ENCODE measurements at regions not wholly inside any gene's neighbourhood (a gene's known extent, or its start where the extent isn't known, plus 50 kb on each side); places are given as distances from the start of the nearest gene placed in this dataset.

DNA sequence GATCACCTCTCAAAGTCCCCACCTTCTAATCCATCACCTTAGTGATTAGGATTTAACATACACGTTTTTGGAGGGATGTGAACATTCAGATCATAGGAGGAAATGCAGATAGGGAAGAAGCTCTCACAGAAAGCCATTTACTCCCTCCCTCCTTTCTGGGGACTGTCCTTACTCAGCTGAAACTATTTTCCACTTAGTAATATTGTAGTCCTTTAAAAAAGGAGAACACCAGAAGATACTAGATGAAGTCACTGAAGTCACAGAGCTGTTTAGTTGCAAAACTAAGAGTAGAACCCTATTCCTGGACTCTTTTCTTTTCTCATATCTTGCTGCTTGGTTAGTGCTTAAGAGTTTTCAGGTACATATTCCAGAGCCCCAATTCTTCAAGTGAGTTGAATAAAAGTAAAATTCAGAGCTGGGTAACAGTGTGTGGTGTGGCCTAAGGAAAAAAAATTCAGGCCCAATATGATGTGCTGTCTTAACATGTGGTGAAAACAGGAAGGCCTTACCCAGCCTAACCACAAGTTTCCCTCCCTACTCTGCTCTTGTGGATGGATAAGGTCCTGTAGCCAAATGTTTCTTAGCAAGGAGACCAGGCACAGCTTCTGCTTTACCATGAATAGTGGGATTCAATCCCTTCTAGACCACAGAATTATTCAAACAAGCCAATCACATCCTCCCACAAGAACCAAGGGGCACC, 135.7 kb downstream of the INHBA start:
- TF ChIP-seq SMC3 (conservative IDR thresholded peaks at IDR 0.05; ENCODE audit: poor library complexity) (no peak), POLR2AphosphoS5 (IDR thresholded peaks at IDR 0.05) (no peak), MXI1 (conservative IDR thresholded peaks at IDR 0.05; ENCODE audit: poor library complexity, severe bottlenecking) (no peak), RAD21 (conservative IDR thresholded peaks at IDR 0.05) (no peak), EZH2 (IDR thresholded peaks at IDR 0.05; ENCODE audit: borderline replicate concordance, insufficient read depth, low read length, poor library complexity, severe bottlenecking) (no peak)
- TF ChIP-seq, protein P1, sequence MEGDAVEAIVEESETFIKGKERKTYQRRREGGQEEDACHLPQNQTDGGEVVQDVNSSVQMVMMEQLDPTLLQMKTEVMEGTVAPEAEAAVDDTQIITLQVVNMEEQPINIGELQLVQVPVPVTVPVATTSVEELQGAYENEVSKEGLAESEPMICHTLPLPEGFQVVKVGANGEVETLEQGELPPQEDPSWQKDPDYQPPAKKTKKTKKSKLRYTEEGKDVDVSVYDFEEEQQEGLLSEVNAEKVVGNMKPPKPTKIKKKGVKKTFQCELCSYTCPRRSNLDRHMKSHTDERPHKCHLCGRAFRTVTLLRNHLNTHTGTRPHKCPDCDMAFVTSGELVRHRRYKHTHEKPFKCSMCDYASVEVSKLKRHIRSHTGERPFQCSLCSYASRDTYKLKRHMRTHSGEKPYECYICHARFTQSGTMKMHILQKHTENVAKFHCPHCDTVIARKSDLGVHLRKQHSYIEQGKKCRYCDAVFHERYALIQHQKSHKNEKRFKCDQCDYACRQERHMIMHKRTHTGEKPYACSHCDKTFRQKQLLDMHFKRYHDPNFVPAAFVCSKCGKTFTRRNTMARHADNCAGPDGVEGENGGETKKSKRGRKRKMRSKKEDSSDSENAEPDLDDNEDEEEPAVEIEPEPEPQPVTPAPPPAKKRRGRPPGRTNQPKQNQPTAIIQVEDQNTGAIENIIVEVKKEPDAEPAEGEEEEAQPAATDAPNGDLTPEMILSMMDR (IDR thresholded peaks at IDR 0.05; ENCODE audit: poor library complexity, severe bottlenecking) = no peak
- TF ChIP-seq, protein P2, sequence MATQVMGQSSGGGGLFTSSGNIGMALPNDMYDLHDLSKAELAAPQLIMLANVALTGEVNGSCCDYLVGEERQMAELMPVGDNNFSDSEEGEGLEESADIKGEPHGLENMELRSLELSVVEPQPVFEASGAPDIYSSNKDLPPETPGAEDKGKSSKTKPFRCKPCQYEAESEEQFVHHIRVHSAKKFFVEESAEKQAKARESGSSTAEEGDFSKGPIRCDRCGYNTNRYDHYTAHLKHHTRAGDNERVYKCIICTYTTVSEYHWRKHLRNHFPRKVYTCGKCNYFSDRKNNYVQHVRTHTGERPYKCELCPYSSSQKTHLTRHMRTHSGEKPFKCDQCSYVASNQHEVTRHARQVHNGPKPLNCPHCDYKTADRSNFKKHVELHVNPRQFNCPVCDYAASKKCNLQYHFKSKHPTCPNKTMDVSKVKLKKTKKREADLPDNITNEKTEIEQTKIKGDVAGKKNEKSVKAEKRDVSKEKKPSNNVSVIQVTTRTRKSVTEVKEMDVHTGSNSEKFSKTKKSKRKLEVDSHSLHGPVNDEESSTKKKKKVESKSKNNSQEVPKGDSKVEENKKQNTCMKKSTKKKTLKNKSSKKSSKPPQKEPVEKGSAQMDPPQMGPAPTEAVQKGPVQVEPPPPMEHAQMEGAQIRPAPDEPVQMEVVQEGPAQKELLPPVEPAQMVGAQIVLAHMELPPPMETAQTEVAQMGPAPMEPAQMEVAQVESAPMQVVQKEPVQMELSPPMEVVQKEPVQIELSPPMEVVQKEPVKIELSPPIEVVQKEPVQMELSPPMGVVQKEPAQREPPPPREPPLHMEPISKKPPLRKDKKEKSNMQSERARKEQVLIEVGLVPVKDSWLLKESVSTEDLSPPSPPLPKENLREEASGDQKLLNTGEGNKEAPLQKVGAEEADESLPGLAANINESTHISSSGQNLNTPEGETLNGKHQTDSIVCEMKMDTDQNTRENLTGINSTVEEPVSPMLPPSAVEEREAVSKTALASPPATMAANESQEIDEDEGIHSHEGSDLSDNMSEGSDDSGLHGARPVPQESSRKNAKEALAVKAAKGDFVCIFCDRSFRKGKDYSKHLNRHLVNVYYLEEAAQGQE (IDR thresholded peaks at IDR 0.05; ENCODE audit: borderline replicate concordance) = no peak
- no peaks in the 10 kb centered on the region for H4K20me1 ChIP-seq (ENCODE audit: insufficient read depth)
- H3K9me2 ChIP-seq (ENCODE audit: insufficient read depth, low read length) = no peaks in the 10 kb centered on the region
- H3K9me3 ChIP-seq (ENCODE audit: low read length) = no peaks in the 10 kb centered on the region
- no peaks in the 10 kb centered on the region for H3K36me3 ChIP-seq (ENCODE audit: insufficient read depth, low read length)
- no peaks in the 10 kb centered on the region for H3K27me3 ChIP-seq (ENCODE audit: insufficient read depth, low read depth, low read length)
- no peak overlapping the region for H2AFZ ChIP-seq (ENCODE audit: low read depth, low read length)
- no peaks in the 10 kb centered on the region for H3K79me2 ChIP-seq (replicated peaks; ENCODE audit: insufficient read depth, low read length)
- H3K27ac ChIP-seq (ENCODE audit: low read length) = no peak overlapping the region
- no peak overlapping the region for H3K4me3 ChIP-seq (ENCODE audit: low read length)
- no peaks in the 10 kb centered on the region for H3F3A ChIP-seq (ENCODE audit: insufficient read depth, low read length, poor library complexity, severe bottlenecking)
- H3K4me2 ChIP-seq (ENCODE audit: low read length) = no peak overlapping the region
- no peak overlapping the region for H3K9ac ChIP-seq (ENCODE audit: low read length)

DNA sequence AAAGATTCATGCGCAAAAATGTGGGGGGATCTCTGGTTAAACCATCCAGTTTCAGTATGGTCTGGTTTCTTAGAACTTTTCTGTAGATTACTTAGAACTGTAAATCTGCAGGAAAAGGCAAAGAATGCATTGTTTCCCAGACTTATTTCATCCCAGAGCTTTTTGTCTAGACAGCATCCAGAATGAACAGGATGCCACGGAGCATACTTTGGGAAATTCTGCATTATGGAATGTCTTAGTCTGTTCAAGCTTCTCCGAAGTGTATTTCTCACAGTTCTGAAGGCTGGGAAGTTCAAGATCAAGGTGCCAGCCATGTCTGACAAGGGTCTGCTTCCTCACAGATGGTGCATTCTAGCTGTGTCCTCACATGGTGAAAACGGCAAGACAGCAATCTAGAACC, 136.3 kb downstream of the INHBA start:
- H3K9me3 ChIP-seq (ENCODE audit: low read length) = no peaks in the 10 kb centered on the region
- no peaks in the 10 kb centered on the region for H3K36me3 ChIP-seq (ENCODE audit: insufficient read depth, low read length)
- no peak overlapping the region for H3K4me3 ChIP-seq (ENCODE audit: low read length)
- no peak overlapping the region for H2AFZ ChIP-seq (ENCODE audit: low read depth, low read length)
- no peaks in the 10 kb centered on the region for H3K9me2 ChIP-seq (ENCODE audit: insufficient read depth, low read length)
- no peak overlapping the region for H3K4me2 ChIP-seq (ENCODE audit: low read length)
- no peaks in the 10 kb centered on the region for H3F3A ChIP-seq (ENCODE audit: insufficient read depth, low read length, poor library complexity, severe bottlenecking)
- no peaks in the 10 kb centered on the region for H3K79me2 ChIP-seq (replicated peaks; ENCODE audit: insufficient read depth, low read length)
- no peaks in the 10 kb centered on the region for H4K20me1 ChIP-seq (ENCODE audit: insufficient read depth)
- H3K27ac ChIP-seq (ENCODE audit: low read length) = no peak overlapping the region
- no peak for TF ChIP-seq RAD21 (conservative IDR thresholded peaks at IDR 0.05)
- no peak for TF ChIP-seq SMC3 (conservative IDR thresholded peaks at IDR 0.05; ENCODE audit: poor library complexity)
- TF ChIP-seq, protein P1 (IDR thresholded peaks at IDR 0.05; ENCODE audit: poor library complexity, severe bottlenecking) = no peak
- TF ChIP-seq POLR2AphosphoS5 (IDR thresholded peaks at IDR 0.05) = no peak
- TF ChIP-seq MXI1 (conservative IDR thresholded peaks at IDR 0.05; ENCODE audit: poor library complexity, severe bottlenecking) = no peak
- no peak for TF ChIP-seq EZH2 (IDR thresholded peaks at IDR 0.05; ENCODE audit: borderline replicate concordance, insufficient read depth, low read length, poor library complexity, severe bottlenecking)
- TF ChIP-seq, protein P2 (IDR thresholded peaks at IDR 0.05; ENCODE audit: borderline replicate concordance) = no peak
- no peak for TF ChIP-seq EP300 (conservative IDR thresholded peaks at IDR 0.05; ENCODE audit: poor library complexity, severe bottlenecking)
- no peak for TF ChIP-seq TAF1 (IDR thresholded peaks at IDR 0.05; ENCODE audit: low read depth)
- no peaks in the 10 kb centered on the region for H3K27me3 ChIP-seq (ENCODE audit: insufficient read depth, low read depth, low read length)
- no peak overlapping the region for H3K9ac ChIP-seq (ENCODE audit: low read length)

Measured in neural cell (in vitro differentiated cells).